Fibroblast of skin of left quadriceps (primary cell): ENCODE measurements at regions not wholly inside any gene's neighbourhood (a gene's known extent, or its start where the extent isn't known, plus 50 kb on each side); places are given as distances from the start of the nearest gene placed in this dataset.
"Not testable (repeated sequence)": the region's sequence is repeated elsewhere in the genome, so short reads cannot be mapped to it uniquely, and the experiment has no call there.

Source experiments
- DNase-seq, 2 experiments: peaks; one replicate each; pipeline ENCODE4 v3.0.0-alpha.2; 2013; ENCODE audit warnings: low read depth in 2 of 2

DNA sequence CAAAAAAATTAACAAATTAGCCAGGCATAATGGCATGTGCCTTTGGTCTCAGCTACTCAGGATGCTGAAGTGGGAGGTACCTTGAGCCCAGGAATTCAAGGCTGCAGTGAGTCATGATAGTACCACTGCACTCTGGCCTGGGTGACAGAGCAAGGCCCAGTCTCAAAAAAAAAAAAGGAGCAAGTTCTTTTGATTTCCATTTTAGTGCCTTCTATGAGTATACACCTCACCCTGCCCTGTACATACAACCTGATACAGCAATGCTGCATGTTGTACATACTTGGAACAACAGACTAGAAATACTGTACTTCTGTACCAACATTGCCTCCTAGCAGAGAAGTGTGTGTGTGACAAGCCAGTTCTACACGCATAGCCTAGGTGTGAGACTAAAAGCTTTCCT, 97.3 kb upstream of the CARMIL1 start:
- no peak for DNase-seq

DNA sequence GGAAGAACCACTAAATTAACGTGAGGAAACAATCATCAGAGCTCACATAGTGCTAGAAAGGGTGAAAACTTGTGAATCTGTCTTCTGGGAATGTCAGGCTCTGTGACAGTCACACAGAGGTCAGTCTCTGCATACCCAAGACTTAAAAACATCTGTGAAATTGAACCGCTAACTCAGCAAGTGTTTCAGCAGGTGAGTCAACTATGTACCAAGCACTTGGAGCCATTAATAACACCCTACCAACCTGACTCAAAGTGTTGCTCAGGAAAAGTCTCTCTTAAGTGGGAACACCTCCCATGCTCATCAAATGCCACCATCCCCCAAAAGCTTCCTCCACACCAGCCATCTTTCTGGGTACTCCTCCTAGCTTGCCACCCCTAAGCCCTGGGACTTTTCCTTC, 92.3 kb upstream of the CARMIL1 start:
- no peak for DNase-seq

DNA sequence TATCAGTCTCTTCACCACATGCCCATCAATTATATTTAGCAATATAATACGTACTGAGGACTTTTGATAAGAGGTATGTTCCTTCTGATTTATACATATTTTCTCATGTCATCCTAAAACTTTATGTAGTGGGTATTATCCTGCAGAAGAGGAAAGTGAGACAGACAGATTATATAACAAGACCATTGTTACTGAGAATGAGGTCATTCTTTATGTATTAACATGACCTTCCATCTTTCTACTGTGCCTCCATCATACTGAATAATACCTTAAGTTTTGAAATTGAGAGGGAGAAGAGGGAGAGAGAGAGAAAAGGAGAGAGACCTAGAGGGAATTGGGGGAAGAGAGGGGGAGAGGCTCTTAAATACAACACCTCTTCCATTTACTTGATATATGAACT, 90.9 kb upstream of the CARMIL1 start:
- DNase-seq: no peak

DNA sequence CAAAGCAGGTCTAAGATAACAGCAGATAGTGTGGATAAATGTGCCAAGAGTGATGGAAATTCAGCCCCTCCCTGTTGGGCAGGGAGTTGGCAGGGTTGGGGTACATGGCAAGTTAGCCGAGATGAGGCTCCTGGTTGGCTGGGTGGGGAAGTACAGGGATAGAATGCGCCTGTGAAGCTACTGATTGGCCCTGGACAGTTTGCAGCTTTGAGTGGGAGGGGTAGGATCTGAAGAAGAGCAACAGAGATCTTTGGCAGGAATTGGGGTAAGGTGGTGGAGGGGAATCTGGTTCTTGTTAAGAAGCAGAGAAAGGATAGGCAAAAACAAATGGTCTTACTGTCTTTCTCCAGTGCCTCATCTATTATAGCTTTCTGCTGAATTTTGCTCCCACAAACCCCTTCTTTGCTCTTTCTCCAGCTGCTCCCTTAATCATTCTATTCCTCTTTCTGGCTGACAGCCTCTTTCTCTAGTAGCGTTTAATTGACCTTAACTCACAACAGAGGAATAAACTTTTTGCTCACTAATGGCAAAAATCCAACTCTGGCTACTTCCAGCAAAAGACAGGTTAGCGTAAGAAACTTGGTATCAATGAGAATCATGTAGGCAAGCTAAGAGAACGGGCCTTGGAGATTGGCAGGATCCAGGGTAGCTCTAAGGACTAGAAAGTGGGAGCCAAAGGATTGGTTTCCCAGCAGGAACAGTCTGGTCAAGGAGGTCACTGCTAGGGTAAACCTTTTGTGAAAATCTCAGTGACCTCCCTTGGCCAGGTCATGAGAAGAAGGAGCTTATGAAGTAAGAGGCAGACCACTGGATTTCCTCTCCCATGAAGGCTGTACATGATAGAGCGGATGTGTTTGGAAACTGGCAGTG, 86.3 kb upstream of the CARMIL1 start:
- DNase-seq: peak; percentile 46 to 48

DNA sequence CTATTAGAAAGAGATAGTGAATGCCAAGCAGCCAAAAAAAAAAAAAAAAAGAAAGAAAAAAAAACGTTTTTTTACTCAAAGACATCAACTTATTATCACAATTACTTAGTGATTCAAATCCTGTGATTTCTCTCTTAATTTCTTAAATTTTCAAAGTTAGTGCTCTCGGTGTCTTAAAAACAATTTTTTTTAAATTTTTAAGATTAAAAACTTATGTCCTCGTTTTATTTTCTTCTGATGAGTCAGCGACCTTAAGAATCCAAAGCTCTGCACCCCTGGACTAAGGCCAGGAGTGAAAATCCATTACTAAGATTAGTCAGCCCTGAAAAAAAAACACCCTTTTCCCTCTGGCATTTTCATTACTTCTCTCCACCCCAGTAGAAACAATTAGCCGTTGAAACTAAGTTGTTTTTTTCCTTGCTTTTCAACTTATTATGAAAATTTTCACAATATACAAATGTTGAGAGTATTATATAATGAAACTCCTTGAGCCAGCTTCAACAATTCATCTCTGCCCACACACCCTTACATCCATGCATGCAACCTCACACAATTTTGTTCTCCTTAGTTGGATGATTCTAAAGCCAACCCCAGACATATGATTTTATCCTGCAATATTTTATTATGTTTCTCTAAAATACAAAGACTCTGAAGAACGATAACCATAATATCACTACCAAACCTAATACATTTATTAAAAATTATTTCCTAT, 85.6 kb upstream of the CARMIL1 start:
- DNase-seq: peak; percentile 96 to 97

DNA sequence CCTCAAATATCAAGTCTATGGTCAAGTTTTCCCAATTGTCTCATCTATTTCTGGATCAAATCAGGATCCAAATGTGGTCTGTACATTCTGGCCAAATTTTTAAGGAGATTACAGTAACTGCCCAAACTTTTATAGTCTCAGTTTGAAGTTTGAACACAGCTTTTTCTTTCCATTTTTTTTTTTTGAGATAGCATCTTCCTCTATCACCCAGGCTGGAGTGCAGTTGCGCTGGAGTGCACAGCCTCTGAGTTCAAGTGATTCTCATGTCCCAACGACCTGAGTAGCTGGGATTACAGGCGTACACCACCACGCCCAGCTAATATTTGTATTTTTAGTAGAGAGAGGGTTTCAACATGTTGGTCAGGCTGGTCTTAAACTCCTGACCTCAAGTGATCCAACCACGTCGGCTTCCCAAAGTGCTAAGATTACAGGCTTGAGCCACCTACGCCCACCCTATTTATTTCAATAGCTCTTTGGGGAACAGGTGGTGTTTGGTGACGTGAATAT, 84.9 kb upstream of the CARMIL1 start:
- DNase-seq: no peak

DNA sequence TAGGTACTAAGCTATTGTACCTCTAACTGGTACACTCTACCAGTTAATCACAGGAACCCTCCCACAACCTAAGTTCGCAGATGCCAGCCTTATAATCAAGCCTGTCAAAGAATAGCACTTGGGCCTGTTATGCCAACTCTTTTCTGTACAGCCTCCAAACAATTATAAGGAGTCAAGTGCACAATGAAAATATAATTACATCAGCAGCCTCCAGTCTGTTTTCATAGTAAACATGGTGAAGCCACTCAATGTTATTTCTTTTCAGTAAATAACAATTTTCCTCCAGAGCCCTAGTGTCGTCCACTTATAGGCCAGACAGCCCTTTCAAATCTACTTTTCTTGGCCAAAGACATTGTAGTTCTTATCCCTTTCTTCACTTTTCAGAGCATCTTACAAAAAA, 82.7 kb upstream of the CARMIL1 start:
- DNase-seq: no peak

DNA sequence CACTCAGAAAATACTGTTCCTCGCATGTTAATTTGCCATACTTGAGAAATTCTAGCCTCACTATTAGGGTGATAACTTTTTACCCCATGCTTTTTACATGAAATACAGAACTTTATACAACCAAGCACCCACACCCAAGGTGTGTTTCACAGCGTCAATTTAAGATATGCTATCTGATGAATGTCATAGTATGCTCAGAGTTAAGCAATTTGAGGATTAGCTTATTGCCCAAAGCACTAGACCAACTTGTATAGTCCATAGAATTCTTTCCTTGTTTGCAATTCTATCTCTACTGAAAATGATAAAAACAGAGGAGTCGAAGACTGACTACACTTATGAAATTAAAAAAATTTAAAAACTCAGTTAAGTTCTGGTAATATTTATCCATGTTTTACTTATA, 82.1 kb upstream of the CARMIL1 start:
- DNase-seq: no peak

DNA sequence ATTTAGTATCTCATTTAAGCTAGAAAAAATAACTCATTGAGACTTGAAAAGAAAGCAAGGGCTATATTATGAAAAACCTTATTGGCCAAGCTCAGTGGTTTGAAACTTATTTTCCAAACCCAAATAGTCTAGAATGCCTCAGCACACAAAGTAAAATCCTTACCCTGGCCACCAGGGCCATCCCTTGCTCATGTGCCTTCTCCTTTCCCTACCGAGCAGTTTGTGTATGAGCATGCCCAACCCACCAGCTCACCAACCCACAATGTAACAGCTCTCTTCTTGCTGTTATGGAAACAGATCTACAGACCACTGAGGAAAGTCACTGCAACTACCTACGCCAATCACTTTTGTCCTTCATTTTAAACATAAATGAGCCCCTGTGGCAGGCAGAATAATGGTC, 79.6 kb upstream of the CARMIL1 start:
- DNase-seq: no peak

DNA sequence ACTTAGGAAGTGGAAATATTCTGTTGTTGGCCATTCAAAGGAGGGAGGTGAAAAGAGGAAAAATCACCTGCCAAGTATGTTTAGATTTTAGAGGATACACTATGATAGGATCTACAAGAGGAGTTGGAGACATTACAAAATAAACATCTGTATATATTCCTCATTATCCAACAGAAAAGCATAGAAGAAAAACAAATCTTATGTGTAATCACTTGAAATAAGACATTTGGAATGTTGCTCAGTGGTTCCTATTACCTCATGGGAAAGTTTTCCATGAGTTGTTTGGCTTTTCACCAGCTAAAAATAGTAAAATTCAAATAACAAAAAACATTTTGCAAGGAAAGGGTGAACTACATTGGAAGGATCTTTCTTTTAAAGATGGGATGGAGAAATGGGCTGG, 76.7 kb upstream of the CARMIL1 start:
- peak; percentile 43 to 52 for DNase-seq

DNA sequence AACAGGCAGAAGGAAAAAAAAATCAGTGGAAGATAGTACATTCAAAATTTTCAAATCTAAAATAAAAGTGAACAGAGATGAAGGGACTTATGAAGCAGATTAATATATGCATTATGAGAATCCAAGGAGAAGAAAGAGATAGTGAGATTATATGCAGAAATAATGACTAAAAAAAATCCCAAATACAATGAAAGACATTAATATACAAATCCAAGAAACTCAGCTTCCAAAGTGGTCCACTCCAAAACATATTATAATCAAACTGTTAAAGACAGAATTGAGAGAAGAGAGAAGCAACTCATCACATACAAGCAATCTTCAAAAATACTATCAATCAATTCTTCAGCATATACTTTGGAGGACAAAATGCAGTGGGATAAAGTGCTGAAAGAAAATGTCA, 73.5 kb upstream of the CARMIL1 start:
- no peak for DNase-seq

DNA sequence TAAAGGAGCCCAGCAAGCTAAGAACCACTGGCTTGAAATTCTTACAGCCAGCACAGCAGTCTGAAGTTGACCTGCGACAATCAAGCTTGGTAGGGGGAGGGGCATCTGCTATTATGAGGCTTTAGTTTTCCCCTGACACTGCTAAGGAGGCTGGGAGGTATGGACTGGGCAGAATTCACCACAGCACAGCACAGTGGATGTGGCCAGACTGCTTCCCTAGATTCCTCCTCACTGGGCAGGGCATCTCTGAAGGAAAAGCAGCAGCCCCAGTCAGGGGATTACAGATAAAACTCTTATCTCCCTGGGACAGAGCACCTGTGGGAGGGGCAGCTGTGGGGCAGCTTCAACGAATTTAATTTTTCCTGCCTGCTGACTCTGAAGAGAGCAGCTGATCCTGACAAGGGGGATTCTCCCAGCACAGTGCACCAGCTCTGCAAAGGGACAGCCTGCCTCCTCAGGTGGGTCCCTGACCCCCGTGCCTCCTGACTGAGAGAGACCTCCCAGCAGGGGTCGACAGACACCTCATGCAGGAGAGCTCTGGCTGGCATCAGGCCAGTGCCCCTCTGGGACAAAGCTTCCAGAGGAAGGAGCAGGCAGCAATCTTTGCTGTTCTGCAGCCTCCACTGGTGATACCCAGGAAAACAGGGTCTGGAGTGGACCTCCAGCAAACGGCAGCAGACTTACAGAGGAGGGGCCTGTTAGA, 71.6 kb upstream of the CARMIL1 start:
- not testable (repeated sequence) for DNase-seq

DNA sequence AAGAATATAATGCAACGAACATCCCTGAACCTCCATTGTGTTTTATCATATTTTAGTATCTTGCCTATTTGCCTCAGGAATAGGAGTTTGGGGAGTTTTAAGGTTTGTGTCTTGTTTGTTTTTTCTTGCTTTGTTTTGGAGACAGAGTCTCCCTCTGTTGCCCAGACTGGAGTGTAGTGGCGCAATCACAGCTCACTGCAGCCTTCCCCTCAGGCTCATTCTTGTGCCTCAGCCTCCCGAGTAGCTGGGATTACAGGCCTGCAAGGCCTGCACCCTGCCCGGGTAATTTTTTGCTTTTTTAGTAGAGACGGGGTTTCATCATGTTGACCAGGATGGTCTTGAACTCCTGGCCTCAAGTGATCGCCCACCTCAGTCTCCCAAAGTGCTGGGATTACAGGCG, 63.3 kb upstream of the CARMIL1 start:
- no peak for DNase-seq

DNA sequence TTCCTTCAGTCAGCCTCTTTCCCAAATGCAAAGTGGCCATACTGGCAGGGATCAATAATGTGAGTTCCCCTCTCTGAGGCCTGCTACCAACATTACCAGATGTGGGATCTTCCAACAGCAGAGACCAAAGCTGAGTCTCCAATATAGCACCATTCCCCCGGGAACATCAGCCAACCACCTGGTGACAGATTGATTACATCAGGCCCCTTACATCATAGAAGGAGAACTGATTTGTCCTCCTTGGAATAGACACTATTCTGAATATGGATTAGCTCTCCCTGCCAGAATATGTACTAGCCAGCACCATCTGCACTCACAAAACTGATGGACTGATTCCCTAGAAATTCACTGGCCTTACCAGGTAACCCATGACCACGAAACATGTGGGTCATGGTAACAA, 61.9 kb upstream of the CARMIL1 start:
- peak; percentile 53 to 59 for DNase-seq

DNA sequence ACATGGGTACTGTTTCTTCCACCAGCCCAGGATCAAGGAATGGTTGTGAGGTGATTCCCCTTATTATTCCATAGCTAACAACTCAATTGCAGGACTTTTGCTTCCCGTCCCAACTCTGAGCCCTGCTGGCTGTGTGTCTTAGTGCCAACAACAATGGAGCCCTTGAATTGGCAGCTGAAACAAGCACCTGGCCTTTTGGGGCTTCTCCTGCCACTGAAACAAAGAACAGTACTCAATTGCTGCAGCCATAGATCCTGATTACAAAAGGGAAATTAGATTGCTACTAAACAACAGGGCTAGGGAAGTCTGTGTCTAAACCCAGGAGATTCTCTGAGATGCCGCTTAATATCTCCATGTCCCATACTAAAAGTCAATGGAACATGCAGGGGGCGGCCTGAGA, 61.3 kb upstream of the CARMIL1 start:
- DNase-seq: no peak

DNA sequence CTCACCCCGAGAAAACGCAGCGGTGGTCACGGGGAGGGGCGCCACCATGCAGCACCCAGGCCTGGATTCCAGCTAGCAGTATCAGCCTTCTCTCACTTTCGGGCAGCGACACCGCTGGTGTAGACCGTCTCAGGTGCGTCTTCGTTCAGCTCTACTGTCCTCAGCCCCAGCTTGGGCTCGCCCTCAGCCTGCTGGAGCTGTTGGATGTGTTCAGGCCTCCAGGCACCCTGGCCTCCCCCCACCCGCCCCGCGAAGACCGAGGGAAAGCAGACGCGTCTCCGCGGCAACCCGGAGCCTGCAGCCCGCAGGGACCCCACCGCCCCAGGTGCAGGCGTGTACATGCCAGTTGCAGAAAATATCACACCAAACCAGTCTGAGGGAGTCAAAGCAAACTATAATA, 60.8 kb upstream of the CARMIL1 start:
- DNase-seq: no peak

DNA sequence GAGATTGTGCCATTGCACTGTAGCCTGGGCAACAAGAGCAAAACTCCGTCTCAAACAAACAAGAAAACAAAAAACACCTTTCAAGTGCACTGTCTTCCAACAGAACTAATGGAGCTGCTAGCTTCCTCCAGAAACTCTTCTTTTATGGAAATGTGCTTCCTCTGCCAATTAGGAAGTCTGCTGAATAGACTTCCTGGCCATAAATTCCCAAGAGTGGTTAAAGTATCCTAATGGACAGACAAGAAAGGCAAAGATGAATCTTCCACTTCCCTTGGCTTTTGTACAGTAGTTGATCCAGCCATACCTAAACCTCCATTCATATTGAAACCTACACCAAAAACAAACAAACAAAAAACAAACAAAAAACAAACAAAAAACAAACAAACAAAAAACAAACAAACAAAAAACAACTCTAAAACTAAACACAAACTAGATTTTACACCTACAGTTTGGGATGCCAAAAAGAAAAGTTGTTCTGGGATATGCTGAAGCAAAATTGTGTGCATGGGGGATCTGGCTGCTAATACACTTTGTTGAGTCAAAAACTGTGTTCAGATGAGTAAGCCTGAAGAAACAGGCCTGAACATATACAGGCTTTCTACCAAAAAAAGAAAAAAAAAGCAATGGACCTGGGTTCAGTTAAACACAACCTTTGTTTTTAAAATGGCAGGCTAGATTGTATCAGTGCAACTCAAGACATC, 59.8 kb upstream of the CARMIL1 start:
- DNase-seq: no peak

DNA sequence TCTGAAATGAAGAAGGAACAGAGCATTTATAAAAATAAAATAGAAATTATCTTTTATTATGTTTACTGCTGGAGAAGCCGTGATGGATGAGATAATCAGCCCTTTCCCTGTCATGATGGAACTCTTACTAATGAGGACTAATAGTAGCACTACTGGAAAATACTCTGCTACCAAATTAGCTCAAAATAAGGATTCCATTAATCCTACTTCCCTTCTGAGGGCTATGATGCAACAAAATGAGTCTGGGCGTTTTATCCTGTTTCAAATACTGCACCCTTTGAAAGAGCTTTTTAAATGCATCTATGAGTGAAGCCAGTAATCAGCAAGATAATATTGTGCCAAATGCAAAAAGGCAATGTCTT, 59.3 kb upstream of the CARMIL1 start:
- no peak for DNase-seq

DNA sequence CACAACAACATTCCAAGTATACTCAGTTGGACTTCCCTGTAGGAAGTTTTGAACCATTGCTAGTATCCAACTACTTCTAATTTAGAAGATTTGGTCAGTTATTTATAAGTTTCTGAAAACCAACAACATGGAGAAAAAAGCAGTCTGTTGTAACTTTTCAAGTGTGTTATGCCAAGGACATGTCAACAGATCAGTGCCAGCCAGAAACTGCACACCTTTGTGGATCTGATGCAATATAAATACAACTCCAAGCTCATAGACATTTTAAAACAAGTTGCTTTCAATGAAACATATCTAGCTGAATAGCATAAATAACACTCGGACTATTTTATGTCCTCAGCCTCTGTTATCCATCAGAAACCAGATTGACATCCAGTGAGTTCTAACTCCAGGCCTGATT, 58.3 kb upstream of the CARMIL1 start:
- DNase-seq: no peak

DNA sequence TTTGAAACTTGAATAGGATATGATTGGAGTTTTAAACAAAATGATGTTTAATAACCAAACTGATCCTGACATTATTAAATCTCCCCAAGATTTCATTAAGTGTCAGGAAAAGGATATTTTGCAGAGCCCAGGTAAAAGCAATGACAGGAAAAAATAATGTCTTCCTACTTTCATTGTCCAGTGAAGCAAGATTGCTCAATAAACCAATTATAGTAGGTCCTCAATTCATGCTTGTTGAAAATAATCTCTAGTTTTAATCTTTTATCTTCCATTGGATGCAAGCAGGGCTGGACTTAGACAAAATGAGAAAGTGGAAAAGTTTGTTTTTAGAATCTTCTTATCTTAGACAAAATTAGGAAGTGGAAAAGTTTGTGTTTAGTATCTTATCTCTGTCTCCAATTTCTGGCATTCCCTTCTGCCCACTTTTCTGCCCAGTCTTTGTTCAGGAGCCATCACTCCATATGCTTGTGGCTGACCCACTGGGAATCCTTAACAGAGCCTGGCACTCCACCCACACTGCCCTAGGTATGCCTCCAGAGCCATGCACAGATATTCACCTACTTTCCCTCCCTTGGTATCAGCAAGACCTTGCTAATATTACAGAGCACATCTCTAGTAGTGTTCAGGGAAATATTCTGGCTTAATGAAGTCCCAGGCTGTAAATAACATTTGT, 57.0 kb upstream of the CARMIL1 start:
- DNase-seq: no peak

DNA sequence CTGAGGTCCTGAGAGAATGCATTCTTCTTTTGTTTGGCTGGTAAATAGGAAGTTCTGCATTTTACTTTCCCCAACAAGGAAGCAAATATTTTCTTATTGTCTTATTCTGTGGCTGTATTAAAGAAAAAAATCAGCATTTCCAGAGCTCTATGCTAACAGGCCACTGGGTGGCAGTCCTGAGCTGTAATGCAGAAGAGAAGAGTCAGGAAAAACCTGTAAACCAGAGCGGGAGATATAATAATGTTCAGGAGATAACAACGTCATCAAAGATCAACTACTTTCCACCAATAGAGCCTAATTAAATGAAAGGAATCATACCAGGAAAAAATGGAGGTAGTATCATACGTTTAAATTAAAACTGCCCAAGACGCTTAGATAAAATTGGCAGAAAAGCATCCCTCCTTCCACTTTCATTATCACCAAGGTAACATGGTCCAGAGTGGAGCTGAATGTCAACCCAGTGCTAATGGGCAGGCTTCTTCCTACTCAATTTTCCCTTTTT, 55.6 kb upstream of the CARMIL1 start:
- peak; percentile 55 to 62 for DNase-seq
